Kidney tubule cell (primary cell): ENCODE measurements at regions not wholly inside any gene's neighbourhood (a gene's known extent, or its start where the extent isn't known, plus 50 kb on each side); places are given as distances from the start of the nearest gene placed in this dataset.

ENCODE experiments used
- DNase-seq: peaks from one replicate; pipeline ENCODE4 v3.0.0-alpha.2; 2018; ENCODE audit warnings: low spot score

DNA sequence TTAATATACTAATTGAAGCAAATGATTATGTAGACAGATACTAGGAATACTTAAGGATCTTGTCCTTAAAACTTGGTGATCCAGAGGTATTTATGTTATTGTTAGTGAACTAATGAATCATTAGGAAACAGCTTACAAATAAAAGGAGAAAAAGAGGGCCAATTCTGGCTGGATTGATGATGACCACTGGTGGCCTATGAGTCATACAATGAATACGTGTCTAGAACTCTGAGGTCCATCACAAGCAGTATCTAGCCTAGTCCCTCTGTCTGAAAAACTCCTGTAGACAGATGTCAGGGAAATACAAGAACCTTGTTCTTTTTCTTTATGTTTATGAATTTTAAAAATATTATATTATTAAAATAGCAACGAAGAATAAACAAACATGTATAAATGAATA, 51.7 kb upstream of the RTL1 start:
- DNase-seq, result peak; percentile 78

DNA sequence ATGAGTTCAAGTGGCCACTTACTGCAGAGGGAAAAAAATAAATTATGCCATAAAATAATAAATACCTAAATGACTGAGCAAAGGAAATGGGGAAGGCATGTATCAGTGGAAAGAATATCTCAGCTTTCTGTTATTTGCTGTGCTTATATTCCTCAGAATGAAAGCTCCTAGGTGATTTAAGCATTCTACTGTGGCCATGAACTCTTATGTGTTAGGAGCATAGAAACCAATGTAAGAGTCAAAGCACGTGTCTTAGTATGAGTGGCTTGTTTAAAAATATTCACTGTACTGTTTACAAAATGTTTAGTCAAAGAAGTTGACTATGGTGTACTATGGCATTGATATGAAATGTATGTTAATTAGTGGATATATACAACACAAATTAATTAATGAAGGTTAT, 59.0 kb upstream of the RTL1 start:
- DNase-seq, result no peak

GRCh38 chr14:100965296-100965695, 61.8 kb upstream of the RTL1 start:
- peak; percentile 45 for DNase-seq

- DNase-seq, result no peak
Measured at GRCh38 chr14:100967178-100967577, 63.7 kb upstream of the RTL1 start.

GRCh38 chr14:100967930-100968329, 64.4 kb upstream of the RTL1 start:
- DNase-seq, result peak; percentile 12

- peak; percentile 46 for DNase-seq
Measured at GRCh38 chr14:100972118-100972897, 68.8 kb upstream of the RTL1 start.

GRCh38 chr14:100975671-100976070, 72.1 kb upstream of the RTL1 start:
- DNase-seq, result peak; percentile 85

DNA sequence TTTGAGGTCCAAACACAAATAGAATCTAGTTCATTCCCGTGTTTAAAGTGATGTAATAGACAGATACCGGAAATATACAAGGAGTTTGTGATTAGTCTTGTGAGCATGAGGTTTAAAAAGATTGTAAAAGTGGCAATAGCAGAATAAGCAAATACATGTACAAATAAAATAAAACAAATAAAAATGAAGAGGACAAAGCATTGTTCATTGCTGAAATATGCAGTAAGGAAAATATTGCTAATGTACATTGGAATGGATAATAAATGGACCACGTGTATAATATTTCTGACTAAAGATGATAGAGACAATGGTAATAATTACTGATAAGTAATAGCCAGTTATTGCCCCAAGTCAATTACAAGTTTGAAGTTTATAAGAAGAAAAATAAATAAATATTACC, 75.6 kb upstream of the RTL1 start:
- DNase-seq, result no peak

DNA sequence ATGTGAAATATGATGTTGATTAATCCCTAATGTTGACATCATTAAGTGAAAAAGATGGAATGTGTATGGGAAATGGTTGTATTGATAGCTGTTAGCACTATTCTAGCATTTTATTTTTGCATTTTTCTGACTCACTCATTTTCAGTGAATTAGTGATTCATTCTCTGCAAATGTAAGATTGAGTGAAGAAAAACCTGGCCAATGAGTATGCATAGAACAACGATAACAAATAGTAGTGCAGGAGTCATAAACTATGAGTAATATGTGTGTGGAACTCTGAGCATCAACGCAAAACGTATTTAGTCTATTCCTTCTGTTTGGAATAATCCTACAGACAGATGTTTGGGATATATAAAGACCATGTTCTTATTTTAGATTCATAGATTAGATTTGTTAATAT, 76.3 kb upstream of the RTL1 start:
- DNase-seq, result peak; percentile 62

DNA sequence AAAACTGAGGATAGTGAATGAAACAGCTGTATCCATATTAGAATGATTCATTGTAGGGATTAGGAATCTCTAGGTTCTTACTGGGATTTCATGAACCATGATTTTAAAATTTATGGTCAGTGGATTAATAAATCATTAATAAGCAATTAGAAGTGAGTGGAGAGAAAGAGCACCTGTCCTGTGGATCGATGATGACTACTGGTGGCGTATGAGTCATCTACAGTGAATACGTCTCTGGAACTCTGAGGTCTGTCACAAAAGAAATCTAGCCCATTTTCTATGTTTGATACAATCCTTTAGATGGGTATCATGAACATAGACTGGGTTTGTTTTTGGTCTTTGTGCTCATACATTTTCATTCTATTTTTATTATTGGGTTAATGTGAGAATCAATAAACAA, 77.3 kb upstream of the RTL1 start:
- no peak for DNase-seq

- DNase-seq, result peak; percentile 54
Measured at GRCh38 chr14:100981809-100982208, 78.3 kb upstream of the RTL1 start.

DNA sequence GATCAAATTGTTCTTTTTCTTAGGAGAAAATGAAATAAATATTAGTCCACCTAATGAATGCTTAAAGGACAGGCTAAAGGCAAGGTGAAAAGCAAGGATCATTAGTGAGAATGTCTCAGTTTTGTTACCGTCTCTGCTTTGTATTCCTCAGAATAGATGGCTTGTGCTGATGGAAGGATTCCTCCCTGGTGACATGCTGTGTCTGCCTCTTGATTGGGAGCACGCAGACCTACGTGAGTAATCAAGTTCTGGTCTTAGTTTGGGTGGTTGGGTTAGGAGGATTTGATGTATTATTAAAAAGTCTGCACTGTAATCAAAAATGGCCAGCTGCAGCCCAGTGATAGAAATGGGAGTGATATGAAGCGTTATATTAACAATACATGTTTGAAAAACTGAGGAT, 78.8 kb upstream of the RTL1 start:
- DNase-seq, result peak; percentile 40

GRCh38 chr14:100982762-100983161, 79.2 kb upstream of the RTL1 start:
- peak; percentile 60 for DNase-seq

- no peak for DNase-seq
Measured at GRCh38 chr14:100983710-100984109, 80.2 kb upstream of the RTL1 start.

GRCh38 chr14:100988011-100988410, 84.5 kb upstream of the RTL1 start:
- peak; percentile 80 for DNase-seq

DNA sequence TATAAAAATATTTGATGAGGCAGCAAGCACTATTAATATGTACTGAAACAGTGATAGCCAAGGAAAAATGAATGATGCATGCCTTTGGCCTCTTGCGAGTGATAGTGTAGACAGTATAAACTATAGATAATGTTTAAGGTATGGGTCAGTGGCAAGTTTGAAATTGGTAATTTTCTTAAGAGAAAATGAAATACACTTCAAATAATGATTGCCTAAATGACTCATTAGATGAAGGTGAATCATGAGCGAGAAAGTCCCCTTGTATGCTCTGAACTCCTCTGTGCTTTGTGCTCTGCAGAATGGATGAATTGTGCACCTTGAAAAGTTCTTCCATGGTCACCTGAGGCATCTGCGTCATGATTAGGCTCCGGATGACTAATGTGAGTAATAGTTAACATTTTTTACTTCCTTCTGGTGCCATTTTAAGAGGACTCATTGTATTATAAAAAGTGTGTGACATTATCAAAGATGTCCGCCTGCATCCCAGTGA, 84.9 kb upstream of the RTL1 start:
- DNase-seq, result peak; percentile 99

GRCh38 chr14:100988956-100989355, 85.4 kb upstream of the RTL1 start:
- DNase-seq, result peak; percentile 71

GRCh38 chr14:100989924-100990323, 86.4 kb upstream of the RTL1 start:
- peak; percentile 77 for DNase-seq

DNA sequence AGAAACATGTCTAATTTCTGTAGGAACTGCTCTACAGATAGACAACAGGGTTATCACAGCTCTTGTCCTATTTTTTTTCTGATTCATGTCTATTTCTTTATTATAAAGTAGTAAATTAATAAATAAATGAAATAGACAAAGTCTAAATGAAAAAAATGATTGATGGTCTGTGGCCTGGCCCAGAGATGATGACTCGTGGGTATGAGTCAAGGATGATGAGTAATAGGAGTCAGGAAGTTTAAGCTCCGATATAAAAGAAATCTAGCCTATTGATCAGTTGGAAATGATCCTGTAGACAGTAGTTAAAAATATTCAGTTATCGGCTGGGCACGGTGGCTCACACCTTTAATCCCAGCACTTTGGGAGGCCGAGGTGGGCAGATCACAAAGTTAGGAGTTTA, 90.6 kb upstream of the RTL1 start:
- peak; percentile 70 for DNase-seq

DNA sequence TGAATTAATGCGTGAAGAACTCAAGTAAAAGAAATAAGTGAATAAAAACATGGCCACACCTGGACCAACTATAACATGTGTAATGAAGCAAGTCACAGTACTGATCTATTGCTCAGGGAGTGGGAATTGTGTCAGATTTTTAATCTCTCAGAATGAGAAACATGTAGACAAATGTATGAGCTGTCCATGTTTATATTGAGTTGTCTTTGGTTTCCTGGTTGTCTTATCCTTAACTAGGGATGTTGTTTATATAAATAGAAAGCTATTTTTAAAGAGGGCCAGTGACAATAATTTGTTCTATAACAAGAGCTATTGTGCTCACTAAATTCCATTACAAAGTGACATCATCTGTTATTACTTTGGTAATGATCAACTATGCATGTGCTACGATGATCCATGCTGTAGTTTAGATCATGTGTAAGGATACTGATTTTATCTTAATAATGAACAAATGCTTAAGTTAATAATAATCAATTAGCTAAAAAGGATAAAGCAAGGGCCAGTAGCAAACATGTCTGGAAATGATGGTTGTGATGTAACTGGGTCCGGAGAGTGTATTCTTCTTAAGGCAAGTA, 91.3 kb upstream of the RTL1 start:
- DNase-seq, result peak; percentile 78

DNA sequence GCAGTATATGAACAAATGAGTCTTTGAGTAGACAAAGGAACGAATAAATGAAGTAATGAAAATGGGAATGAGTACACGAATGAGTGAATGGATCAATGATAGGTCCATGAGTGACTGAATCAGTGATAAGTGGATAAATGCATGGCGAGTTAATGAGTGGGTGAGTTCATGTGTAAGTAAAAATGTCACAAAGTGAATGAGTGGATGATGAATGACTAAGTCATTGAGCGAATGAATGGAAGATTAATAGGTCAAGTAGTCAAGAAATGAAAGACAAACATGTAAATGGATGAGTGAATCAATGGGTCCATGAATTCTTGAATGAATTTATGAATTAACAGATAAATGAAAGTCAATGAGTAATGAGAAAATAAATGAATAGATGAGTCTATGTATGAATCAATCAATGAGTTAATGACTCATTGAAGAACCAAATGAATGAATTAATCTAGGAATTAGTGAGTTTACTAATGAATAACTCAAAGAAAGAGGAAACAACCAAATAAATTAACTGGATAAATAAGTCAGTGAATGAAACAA, 97.3 kb upstream of the RTL1 start:
- DNase-seq, result peak; percentile 87

- DNase-seq, result peak; percentile 95
Measured at GRCh38 chr14:101001311-101002069, 98.0 kb upstream of the RTL1 start.

DNA sequence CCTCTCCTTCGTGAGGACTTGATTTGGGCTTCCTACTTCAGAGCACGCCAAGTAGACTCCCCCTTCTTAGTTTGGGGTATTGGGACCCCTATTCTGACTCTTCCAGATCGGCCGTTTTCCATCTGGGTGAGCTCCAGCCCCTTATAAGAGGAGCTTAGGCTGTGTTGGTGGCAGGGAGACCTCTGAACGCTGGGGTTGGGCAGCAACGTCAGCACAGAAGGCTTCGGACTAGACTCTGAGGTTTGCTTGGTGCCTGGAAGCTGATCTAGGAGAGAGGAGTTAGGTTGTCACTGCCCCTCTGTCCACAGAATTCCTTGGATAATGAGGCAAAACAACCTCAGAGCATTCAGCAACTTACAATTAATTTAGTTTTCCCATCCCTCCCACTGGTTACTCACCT, 99.2 kb upstream of the RTL1 start:
- no peak for DNase-seq
